ENCODE measurements at regions not wholly inside any gene's neighbourhood (a gene's known extent, or its start where the extent isn't known, plus 50 kb on each side); places are given as distances from the start of the nearest gene placed in this dataset.

DNA sequence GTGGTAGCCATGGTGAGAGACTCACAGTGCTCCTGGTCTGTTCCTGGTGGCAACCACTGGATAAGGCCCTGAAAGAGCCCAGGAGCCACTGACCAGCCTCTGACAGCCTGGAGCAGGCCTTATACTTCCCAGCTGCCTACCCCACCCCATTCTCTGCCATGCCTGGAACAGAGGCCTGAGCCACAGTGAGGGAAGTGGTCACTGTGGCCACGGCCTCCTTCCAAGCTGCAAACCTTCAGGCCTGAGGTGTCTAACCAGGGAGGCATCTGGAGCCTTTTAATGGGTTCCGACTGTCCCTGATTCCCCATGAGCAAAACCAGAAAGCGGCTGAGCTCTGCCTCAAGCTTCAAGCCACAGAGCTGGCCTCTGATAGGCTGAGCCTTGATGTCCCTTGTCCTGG, 113.0 kb upstream of the SIRPA start:
- TF ChIP-seq POLR2A (IDR thresholded peaks at IDR 0.05) = no peak
- TF ChIP-seq, protein P1, sequence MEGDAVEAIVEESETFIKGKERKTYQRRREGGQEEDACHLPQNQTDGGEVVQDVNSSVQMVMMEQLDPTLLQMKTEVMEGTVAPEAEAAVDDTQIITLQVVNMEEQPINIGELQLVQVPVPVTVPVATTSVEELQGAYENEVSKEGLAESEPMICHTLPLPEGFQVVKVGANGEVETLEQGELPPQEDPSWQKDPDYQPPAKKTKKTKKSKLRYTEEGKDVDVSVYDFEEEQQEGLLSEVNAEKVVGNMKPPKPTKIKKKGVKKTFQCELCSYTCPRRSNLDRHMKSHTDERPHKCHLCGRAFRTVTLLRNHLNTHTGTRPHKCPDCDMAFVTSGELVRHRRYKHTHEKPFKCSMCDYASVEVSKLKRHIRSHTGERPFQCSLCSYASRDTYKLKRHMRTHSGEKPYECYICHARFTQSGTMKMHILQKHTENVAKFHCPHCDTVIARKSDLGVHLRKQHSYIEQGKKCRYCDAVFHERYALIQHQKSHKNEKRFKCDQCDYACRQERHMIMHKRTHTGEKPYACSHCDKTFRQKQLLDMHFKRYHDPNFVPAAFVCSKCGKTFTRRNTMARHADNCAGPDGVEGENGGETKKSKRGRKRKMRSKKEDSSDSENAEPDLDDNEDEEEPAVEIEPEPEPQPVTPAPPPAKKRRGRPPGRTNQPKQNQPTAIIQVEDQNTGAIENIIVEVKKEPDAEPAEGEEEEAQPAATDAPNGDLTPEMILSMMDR (IDR thresholded peaks at IDR 0.05) = no peak
